Activated effector memory CD4-positive, alpha-beta T cell treated with Interleukin-2 at 50 U/mL for 16 hours (primary cell): ENCODE measurements at regions not wholly inside any gene's neighbourhood (a gene's known extent, or its start where the extent isn't known, plus 50 kb on each side); places are given as distances from the start of the nearest gene placed in this dataset.

Source experiments
- DNase-seq: peaks from one replicate; pipeline ENCODE4 v3.0.0-alpha.2; 2020

DNA sequence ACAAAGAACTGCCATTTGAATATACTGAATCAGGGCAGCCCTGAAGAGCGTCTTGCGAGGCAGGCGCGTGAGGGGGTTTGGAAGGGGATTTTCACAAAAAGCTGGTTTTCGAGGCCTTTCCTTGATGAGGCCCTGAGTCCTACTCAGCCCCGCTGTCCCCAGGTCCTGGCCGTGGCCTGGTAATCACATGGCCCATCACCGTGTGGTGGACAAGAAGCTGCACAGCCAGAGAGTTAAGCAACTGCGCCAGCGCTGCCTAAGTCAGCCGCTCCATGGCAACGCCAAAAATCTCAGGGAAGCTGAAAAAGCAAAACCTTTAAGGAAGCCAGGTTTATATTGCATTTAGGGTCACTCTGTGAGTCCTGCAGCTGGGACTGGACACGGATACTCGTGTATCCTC is 341.2 kb upstream of the MYT1L start:
- no peak for DNase-seq

DNA sequence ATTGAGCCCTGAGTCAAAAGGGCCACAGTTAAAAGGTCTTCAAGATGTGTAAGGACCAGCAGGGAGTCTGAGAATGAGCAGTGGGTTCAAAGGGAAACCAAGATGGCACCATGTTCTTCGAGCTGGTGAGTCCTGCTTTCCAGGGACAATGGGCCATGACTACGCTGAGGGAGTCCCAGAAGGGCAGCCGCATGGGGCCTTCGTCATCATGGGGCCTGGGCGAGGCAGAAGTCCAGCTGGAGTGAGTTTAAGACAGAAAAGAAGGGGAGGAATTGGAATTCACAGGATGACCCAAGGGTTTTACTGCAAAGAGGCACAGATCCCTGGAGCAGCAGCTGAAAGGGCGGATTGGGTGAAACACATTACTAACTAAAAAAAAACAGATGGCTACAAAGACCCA is 340.8 kb upstream of the MYT1L start:
- no peak for DNase-seq

- no peak for DNase-seq
Observed at GRCh38 chr2:2669316-2669715, 338.2 kb upstream of the MYT1L start.

DNA sequence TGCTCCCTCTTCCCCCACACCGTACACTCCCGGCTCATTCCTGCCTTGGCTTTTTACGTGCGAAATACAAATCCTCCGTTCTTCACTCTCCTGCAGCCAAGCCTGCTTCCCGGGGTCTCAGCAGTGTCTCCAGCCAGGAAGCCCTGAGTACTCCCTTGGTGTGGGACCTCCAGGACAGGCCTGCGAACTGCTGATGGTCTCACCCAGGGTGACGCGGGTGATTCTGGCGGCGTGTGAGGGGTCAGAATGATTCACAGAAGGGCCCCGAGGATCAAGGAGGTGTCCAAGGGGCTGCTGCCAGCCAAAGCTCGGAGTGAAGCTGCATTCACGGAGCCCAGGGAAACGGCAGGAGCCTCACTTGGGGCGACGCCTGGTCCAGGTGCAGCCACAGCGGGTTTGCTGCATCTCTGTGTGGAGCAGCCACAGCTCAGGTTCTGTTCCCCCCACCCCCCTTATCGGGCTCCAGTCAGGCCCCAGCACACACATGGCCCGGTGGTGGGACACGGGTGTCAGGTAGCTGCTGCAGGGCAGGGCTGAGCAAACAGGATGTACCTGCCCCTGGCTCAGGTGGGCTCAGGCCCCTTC is 337.7 kb upstream of the MYT1L start:
- no peak for DNase-seq

- DNase-seq = no peak
Observed at GRCh38 chr2:2667690-2668089, 336.6 kb upstream of the MYT1L start.

DNA sequence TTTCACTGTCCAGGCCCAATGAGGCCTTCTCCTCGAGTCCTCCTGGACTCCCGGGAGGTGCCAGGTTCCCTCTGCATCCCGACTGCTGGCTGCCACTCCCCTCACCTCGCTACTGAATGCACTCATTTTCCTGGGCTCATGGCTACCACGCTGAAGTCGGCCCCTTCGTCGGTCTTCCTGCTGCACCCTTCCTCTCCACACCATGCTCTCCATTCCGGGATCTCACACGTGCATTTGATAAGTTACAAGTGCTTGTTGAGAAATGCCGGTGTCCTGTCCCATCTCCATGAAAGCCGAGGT is 334.7 kb upstream of the MYT1L start:
- no peak for DNase-seq

GRCh38 chr2:2664989-2665833 is 334.1 kb upstream of the MYT1L start:
- DNase-seq = no peak

DNA sequence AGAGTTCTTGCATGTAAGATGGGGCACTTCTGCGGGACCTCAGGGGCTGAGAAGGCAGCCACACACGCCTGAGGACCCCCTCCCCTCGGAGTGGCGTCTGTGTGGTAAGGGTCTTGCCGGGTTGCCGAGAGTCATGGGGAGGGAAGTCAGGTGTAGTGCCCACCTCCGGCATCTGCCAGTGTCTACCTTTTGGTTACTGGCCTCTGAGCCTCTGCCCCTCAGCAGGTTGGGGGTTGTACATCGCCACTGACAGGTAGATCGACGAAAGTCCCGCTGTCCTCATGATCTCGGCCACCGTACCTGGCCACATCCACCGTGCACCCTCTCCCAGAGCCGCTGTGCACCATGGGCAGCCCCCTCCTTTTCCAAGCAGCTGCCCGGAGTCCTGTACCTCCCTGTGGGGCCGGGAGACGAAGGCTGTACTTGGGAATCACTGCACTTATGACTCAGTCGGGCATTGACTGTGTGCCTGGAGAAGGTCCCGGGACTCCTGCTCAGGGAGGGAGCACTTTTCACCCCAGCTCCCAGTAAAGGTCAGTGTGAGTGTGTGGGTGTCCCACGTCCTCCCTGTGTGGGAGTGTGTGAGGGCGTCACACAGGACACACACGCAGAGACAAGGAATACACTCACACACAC is 332.4 kb upstream of the MYT1L start:
- no peak for DNase-seq

DNA sequence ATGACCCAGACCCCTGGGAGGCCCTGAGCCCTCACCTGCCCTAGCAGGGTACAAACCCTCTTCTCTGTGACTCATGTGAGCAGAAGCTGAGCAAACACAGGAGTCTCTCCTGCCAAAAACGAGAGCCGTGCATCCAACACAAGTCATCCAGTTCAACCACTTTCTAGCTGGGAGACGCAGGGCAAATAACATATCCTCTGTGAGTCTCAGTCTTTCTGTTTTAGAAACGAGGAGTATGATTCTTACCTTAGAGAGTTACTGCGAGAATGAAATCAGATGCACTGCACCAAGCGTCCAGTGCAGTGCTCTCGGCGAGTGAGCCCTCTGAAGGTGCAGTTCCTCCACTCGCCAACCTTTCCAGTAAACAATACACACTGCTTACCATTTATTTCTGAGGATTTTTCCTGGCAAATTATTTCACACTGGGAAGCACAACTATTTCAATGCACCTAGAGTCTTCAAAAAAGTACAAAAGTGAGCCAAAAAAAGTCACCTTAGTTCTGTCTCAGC is 331.8 kb upstream of the MYT1L start:
- no peak for DNase-seq

DNA sequence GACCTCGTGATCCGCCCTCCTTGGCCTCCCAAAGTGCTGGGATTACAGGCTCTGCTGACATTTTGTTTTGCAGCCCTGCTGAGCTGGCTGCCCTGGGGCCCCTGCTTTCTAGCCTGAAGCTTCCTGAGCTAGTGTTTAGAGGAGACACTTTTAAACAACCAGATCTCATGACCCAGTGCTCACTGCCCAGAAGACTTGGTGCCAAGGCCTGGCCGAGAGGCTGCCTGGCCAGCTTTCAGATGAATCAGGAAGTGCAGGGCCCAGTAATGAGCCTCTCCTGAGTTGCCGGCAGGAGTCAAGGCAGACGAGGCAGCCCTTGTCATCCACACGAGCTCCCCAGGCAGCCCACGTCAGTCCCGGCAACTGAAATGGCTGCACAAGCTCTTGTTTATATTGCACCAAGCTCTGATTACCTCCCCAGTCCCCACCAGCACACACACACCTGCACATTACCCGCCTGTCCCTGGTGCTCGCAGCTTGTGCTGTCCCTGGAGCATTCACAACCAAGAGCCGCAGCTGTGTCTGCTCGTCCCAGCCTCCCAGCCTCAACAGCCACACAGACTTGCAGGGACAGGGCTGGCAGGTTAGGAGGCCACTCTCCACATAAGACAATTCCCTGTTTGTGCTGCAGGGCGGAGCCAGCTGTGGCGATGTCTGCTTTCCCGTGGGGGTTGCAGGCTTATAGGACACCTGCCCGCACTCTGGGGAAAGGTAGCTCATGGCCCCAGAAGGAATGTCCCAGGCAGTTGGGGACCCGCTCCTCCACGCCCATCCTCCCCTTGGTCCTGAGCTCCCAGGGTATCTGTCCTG is 331.2 kb upstream of the MYT1L start:
- DNase-seq = no peak

GRCh38 chr2:2660789-2661355 is 329.8 kb upstream of the MYT1L start:
- DNase-seq = no peak

DNA sequence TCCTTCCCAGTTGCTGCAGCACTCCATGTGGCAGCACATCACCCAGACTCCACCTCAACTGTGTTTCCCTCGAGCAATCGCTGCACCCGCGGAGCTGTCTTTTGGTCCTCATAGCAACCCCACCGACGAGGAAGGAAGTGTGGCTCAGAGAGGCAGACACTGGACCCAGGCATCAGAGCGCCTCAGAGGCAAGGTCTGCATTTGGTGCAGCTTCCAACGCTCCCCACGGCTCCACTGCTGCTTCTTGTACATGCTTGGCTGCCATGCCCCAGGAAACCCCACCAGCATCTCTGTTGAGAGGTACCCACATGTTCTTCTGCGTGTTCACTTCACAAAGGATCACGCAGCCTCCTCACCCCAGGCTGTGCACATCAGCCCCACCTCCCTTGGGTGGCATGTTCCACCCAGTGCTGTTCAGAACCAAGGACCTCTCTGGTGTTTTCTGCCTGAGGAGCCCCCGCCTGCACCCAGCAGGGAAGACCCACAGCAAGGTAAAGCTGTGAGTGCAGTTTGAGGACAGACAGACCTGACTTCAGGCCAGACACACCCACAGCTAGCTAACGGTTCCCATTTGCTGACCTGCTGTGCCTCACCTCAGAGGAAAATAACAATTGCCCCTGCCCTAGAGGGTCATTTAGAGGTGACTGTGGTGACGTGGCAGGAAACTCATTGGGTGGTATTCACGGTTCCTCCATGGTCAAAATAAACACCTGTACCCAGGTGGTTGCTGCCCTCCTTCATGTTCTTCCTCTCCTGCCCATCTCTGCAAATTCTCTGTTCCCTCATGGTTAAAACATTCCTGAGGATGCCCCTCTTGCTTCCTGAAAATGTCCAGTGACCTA is 326.3 kb upstream of the MYT1L start:
- no peak for DNase-seq

DNA sequence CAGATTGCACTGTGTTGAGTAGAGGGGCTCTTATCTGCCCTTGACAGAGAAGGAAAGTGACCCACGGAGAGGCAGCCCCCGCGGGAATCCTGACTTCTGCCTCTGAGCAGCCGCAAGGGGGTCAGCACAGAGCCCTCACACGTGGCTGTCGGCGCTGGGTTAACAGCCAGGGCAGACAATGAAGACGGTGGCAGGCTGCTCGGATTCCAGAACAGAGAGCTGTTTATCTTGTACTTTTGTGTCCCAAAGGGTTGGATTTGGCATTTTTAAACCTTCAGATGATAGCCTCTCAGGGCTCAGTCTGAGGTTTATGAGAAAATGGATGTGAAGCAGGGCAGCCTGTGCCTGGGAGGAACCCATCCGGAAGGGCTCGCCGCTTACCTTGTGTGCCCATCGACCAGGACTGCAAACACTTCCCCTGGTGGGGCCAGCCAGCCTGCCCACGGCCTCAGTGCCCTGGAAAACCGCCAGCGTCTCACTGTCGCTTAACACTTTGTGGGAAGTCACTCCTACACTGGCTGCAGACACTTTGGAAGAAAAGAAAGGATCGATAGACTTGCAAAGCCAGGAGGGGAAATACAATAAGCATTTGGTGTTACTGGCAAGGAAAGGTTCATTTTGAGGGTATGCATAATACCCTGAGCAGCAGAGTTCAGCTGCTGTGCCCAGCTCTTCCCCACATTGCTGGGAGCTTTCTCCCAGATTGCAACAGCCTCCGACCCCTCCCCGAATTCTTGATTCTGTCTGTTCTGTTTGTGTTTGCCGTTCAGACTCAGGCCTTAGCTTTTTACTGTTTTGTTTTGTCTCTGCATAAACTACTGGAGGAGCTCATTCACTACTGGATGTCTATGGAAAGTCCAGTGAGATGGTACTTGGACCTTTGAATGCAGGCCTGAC is 325.3 kb upstream of the MYT1L start:
- DNase-seq = no peak

DNA sequence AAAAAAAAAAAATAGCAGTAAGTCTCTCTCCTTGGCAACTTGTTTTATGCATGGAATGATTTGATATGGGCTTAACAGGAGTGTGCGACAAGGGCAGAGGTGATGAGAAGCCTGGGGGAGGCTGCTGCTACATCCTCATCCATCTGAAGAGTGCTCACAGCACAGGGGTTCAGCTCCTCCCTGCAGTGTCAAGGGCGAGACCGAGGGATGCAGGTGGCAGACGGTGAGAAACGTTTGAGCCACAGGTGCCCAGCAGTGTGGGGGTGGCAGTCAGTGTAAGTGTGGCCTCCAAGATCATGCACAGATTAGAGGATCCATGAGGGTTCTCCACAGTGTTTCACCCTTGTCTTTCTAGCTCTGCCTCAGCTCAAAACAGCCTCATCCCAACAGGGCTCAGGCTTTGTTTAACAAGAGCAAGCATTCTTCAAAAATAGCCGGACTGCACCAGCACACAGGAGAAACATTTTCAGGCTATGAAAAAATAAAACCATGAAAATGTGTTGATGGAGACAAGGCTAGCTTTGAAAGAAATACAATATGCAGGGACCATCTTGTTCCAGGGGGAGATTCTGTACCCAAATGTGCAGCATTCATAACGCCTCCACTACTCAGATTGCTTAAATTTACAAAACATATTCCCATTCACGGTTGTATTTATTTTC is 324.5 kb upstream of the MYT1L start:
- no peak for DNase-seq

- no peak for DNase-seq
Observed at GRCh38 chr2:2653231-2653630, 322.2 kb upstream of the MYT1L start.

DNA sequence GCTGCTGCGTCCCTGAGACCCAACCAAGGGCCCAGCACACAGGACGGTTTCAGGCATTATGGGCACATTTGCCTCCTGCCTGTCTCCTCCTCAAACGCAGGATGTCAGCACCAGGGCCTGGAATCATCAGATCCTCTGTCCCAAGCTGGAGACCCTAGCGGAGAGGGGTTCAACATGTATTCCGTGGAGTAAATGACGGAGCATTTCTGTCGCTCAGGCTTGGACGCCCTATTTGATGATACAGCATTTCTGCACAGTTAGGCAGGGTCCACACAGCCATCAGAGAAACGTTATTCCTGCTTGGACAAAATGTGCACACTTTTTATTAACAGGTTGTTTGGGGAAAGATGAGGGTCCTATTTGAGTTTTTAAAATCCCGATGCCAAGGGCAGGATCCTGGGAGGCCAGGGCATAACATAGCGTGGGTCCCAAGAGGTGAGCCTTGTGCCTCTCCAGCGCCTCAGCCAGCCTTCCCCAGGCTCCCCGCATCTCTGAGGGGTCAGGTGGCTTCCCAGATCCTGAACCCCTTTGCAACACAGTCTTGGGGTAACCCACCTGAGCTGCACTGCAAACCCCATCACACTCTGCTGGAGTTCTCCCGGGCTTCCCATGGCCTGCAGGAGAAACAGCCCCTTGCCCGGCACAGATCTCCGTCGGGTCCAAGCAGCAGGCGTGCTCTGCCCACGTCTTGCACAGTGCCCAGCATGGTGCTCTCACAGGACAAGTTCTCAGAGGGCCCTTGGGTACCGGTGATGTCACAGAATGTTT is 319.7 kb upstream of the MYT1L start:
- DNase-seq = no peak

- DNase-seq = no peak
Observed at GRCh38 chr2:2649109-2650072, 318.3 kb upstream of the MYT1L start.

GRCh38 chr2:2648094-2648493 is 317.0 kb upstream of the MYT1L start:
- no peak for DNase-seq
